ENCODE measurements at regions not wholly inside any gene's neighbourhood (a gene's known extent, or its start where the extent isn't known, plus 50 kb on each side); places are given as distances from the start of the nearest gene placed in this dataset.

DNA sequence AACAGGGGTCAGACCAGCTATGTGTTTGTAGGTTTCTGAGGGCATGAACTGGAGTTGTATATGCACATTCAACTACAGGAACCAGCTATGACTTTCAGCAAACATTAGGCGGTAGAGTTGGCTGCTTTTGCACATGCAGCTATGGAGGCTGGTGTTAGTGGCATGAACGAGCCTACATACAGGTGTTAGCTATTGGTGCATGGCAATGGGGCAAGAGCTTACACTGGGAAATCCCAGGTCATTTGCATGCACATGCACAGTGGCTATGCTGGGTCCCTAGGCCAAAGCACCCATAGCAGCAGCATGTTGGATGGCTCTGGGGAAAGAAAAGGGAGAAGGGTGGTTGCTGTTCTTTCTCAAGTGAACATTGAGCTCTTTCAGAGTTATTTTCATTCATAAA lies 1018.5 kb upstream of the PHF14 start:
- no peaks in the 10 kb centered on the region for H3K4me1 Mint-ChIP-seq (ENCODE audit: low read depth)
- ChIA-PET CTCF (no interaction called here), POLR2A (no interaction called here)
- peaks cover 2% of the 10 kb centered on the region for H3K9me3 Mint-ChIP-seq
- TF ChIP-seq, protein P1, sequence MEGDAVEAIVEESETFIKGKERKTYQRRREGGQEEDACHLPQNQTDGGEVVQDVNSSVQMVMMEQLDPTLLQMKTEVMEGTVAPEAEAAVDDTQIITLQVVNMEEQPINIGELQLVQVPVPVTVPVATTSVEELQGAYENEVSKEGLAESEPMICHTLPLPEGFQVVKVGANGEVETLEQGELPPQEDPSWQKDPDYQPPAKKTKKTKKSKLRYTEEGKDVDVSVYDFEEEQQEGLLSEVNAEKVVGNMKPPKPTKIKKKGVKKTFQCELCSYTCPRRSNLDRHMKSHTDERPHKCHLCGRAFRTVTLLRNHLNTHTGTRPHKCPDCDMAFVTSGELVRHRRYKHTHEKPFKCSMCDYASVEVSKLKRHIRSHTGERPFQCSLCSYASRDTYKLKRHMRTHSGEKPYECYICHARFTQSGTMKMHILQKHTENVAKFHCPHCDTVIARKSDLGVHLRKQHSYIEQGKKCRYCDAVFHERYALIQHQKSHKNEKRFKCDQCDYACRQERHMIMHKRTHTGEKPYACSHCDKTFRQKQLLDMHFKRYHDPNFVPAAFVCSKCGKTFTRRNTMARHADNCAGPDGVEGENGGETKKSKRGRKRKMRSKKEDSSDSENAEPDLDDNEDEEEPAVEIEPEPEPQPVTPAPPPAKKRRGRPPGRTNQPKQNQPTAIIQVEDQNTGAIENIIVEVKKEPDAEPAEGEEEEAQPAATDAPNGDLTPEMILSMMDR (IDR thresholded peaks at IDR 0.05) = no peak
- DNase-seq (no peak), ATAC-seq (no peak)
- H3K27ac Mint-ChIP-seq = no peak overlapping the region
- intact Hi-C loops (cut with micrococcal nuclease) = no loop called here
- H3K4me3 Mint-ChIP-seq = no peak overlapping the region
- no peaks in the 10 kb centered on the region for H3K36me3 Mint-ChIP-seq (ENCODE audit: low read depth)
- no peaks in the 10 kb centered on the region for H3K27me3 Mint-ChIP-seq

DNA sequence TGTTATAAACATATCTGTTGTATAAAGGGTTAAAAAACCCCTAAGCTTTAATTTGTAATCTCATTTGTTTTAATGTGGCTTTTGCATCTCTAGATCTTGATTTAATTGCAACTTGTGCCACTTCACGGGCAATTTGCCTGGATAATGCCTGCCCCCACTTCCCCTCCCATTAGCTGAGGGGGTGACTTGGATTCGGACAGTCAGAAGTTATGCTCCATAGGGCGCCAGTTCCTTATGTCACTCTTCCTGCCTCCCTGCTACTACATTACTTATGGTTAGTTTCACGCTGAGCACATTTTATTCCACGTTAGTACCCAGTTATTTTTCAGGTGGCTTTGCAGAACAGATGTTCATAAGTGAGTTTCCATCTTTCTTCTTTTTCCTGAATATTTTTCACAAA lies 1015.2 kb upstream of the PHF14 start:
- H3K27ac Mint-ChIP-seq = no peak overlapping the region
- TF ChIP-seq, protein P1 (IDR thresholded peaks at IDR 0.05) = no peak
- H3K4me3 Mint-ChIP-seq = no peak overlapping the region
- H3K9me3 Mint-ChIP-seq = peaks cover 2% of the 10 kb centered on the region
- ATAC-seq = no peak
- intact Hi-C loops (cut with micrococcal nuclease) = no loop called here
- CTCF ChIA-PET = no interaction called here
- no peak for DNase-seq
- no peaks in the 10 kb centered on the region for H3K36me3 Mint-ChIP-seq (ENCODE audit: low read depth)
- POLR2A ChIA-PET = no interaction called here
- H3K27me3 Mint-ChIP-seq = no peaks in the 10 kb centered on the region
- H3K4me1 Mint-ChIP-seq (ENCODE audit: low read depth) = no peaks in the 10 kb centered on the region

DNA sequence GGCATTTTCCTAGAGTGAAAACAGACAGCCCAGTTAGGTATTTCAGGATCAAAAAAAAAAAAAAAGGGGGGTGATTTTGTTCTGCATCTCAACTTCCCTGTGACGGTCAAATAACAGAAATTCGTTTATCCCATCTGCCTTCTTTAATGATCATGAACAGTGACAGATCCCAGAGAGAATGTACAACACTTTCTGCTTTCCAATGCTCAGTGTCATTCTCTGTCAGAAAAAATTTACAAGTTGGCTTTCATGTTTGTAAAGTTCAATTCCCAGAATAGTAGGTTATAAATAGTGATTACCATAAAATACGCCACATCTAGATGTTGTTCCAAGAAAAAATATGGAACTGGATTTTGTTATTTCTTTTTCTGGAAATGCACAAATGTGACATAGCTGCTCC lies 1013.2 kb upstream of the PHF14 start:
- no peaks in the 10 kb centered on the region for H3K4me1 Mint-ChIP-seq (ENCODE audit: low read depth)
- H3K27ac Mint-ChIP-seq = no peak overlapping the region
- ChIA-PET POLR2A (no interaction called here), CTCF (no interaction called here)
- intact Hi-C loops (cut with micrococcal nuclease) = no loop called here
- H3K36me3 Mint-ChIP-seq (ENCODE audit: low read depth) = no peaks in the 10 kb centered on the region
- peaks cover 2% of the 10 kb centered on the region for H3K9me3 Mint-ChIP-seq
- TF ChIP-seq, protein P1 (IDR thresholded peaks at IDR 0.05) = no peak
- no peak overlapping the region for H3K4me3 Mint-ChIP-seq
- DNase-seq = no peak
- no peaks in the 10 kb centered on the region for H3K27me3 Mint-ChIP-seq
- ATAC-seq = no peak

DNA sequence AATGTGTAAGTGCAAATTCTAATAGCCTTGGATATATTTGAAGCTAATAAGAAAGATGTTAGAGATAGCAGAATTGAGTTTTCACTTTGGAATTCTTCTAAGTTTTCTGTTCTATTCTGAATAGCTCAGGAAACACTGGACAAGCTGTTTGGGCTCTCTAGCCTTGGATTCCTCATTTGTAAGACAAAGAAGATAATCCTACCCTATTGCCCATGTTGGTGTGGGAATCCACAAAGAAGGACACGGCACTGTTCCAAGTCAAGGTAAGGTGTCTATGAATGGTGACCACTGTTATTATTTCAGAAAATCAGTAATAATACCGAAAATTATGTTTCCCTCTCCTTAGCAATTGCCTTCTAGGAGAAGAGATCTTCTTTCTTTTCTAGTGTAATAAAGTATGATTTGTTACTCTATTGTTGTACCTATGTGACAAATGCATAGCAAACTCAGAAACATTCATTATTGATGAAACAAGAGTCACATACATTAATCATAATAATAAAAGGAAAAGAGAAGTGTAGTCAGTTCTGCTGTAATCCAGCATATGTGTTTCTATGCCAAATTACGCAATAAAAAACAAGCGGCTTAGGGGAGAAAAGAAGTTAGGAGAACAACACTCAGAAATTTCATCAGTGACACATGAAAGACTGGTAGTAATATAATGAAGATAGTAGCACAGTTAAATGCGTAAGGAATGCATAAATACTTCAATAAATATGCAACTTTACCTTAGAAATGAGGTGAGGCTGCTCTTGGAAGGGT lies 1012.3 kb upstream of the PHF14 start:
- ATAC-seq (no peak), DNase-seq (no peak)
- no peaks in the 10 kb centered on the region for H3K36me3 Mint-ChIP-seq (ENCODE audit: low read depth)
- TF ChIP-seq, protein P1 (IDR thresholded peaks at IDR 0.05) = no peak
- POLR2A ChIA-PET = no interaction called here
- H3K27me3 Mint-ChIP-seq = no peaks in the 10 kb centered on the region
- no peak overlapping the region for H3K27ac Mint-ChIP-seq
- no peak overlapping the region for H3K4me3 Mint-ChIP-seq
- H3K4me1 Mint-ChIP-seq (ENCODE audit: low read depth) = no peaks in the 10 kb centered on the region
- H3K9me3 Mint-ChIP-seq = peaks cover 2% of the 10 kb centered on the region
- intact Hi-C loops (cut with micrococcal nuclease) = no loop called here
- CTCF ChIA-PET = no interaction called here

DNA sequence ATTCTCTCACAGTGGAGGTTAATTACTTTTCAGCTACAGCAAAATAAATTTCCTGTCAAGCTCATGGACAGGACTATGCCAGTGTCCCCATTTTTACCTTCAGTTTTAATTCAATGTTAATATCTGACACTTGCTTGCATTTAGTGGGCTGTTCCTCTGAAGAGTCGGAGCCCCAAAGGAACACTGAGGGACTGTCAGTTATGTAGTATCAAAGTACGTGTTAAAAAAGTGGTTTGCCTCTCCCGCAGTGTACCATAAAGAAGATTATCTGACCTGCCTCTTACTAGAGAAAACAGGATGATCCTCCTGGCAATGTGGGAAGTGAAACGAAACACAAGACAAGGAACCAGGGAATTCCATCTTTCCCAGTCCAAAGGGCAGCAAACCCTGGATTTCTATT lies 1010.9 kb upstream of the PHF14 start:
- H3K27ac Mint-ChIP-seq = no peak overlapping the region
- DNase-seq = no peak
- no peak overlapping the region for H3K4me3 Mint-ChIP-seq
- POLR2A ChIA-PET = no interaction called here
- no peaks in the 10 kb centered on the region for H3K27me3 Mint-ChIP-seq
- TF ChIP-seq, protein P1 (IDR thresholded peaks at IDR 0.05) = no peak
- H3K4me1 Mint-ChIP-seq (ENCODE audit: low read depth) = no peaks in the 10 kb centered on the region
- no peak for ATAC-seq
- intact Hi-C loops (cut with micrococcal nuclease) = no loop called here
- no peaks in the 10 kb centered on the region for H3K9me3 Mint-ChIP-seq
- CTCF ChIA-PET = no interaction called here
- H3K36me3 Mint-ChIP-seq (ENCODE audit: low read depth) = no peaks in the 10 kb centered on the region
